Stimulated activated naive CD8-positive, alpha-beta T cell treated with anti-CD3 and anti-CD28 coated beads, Interleukin-15, Interleukin-2, amounts not matched to agents 100 U/mL and 50 U/mL, for 24 hours (primary cell): ENCODE measurements at regions not wholly inside any gene's neighbourhood (a gene's known extent, or its start where the extent isn't known, plus 50 kb on each side); places are given as distances from the start of the nearest gene placed in this dataset.
"Not testable (repeated sequence)": the region's sequence is repeated elsewhere in the genome, so short reads cannot be mapped to it uniquely, and the experiment has no call there.

ENCODE experiments used
- ATAC-seq: fragments of 150-1000 bp; cut with Tn5 transposase; one replicate; pipeline ENCODE4 v1.10.0; 2021
- DNase-seq: peaks from one replicate; pipeline ENCODE4 v3.0.0; 2021

DNA sequence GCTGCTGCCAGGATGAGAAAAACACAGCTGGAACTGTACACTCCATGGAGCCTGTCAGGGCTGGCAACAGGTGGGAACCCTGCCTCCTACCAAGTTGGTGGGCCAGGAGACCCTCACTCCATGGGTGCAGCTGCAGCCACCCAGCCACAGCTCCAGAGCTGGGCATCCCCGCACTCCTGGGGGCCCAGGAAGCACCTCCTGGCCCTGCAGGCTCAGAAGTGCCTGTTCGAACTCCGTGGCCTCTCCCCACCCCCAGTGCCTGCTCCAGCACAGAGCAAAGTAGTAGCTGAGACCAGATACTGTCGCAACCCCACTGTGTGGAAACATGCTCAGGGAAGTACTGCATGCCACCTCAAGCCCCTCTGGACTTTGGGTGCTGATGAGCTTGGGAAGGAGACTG, 564.0 kb upstream of the ACO1 start:
- ATAC-seq: peak; percentile 36
- no peak for DNase-seq

GRCh38 chr9:31821583-31821982, 562.9 kb upstream of the ACO1 start:
- no peak for ATAC-seq
- no peak for DNase-seq

- DNase-seq (no peak), ATAC-seq (no peak)
These were observed 561.1 kb upstream of the ACO1 start for GRCh38 chr9:31823365-31823764.

- DNase-seq (no peak), ATAC-seq (no peak)
These were observed 559.6 kb upstream of the ACO1 start for GRCh38 chr9:31824860-31825259.

GRCh38 chr9:31837211-31837610, 547.2 kb upstream of the ACO1 start:
- no peak for DNase-seq
- no peak for ATAC-seq

- ATAC-seq: no peak
These were observed 545.2 kb upstream of the ACO1 start for GRCh38 chr9:31839273-31839672.

DNA sequence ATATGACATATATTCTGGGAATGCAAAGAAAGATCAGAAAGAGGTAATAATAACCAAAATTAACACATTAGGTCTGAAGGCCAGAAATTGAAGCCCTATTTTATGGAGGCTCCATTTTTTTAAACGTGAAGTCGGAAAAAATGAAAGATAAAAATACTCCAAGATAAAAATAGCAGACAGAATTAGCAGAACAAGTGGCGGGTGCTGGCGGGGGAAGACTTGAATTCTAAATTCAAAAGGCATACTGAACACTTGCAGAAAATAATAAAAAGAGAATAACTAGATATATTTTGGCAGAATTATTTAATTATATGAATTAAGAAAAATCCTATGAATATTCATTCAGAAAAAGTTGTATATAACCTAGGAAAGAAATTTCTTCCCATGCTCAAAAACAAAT, 543.7 kb upstream of the ACO1 start:
- DNase-seq: no peak
- ATAC-seq: no peak

More at GRCh38 chr9:31839273-31839672, 545.2 kb upstream of the ACO1 start:
- DNase-seq: no peak

DNA sequence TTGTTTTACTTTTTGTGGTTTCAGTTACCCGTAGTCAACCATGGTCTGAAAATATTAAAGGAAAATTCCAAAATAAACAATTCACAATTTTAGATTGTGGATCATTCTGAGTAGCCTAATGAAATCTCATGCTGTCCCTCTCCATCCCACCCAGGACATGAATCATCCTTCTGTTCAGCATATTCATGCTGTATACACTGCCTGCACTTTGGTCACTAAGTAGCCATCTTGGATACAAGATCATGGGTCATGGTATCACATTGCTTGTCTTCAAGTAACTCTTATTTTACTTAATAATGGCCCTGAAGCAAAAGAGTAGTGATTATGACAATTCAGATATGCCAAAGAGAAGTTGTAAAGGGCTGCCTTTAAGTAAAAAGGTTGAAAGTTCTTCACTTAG, 536.5 kb upstream of the ACO1 start:
- ATAC-seq: no peak
- no peak for DNase-seq

GRCh38 chr9:31848505-31849285, 535.7 kb upstream of the ACO1 start:
- DNase-seq: no peak
- ATAC-seq: no peak

- ATAC-seq (no peak), DNase-seq (no peak)
These were observed 530.3 kb upstream of the ACO1 start for GRCh38 chr9:31854187-31854586.

- DNase-seq: no peak
- ATAC-seq: peak; percentile 23
These were observed 515.6 kb upstream of the ACO1 start for GRCh38 chr9:31868830-31869229.

GRCh38 chr9:31870276-31870675, 514.2 kb upstream of the ACO1 start:
- no peak for DNase-seq
- ATAC-seq: no peak

- no peak for ATAC-seq
- DNase-seq: no peak
These were observed 510.7 kb upstream of the ACO1 start for GRCh38 chr9:31873722-31874121.

DNA sequence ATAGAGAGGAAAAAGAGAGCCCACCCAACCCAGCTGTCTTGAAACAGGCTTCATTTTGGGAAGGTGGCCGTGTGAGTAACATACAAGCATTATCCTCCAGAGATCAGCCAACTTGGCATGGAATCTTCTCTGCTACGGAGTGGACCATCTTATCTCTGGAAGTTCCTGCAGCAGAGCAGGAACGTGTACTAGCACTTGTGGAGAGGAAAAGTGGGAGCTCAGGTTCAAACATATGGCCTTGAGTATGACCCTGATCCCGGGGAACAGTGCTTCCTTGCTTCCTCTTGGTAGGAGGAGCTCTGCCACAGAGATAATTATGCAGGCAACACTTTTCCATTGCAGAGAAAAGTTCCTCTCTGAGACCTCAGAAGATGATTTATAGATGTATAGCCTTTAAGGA, 490.4 kb upstream of the ACO1 start:
- ATAC-seq (no peak), DNase-seq (no peak)

GRCh38 chr9:31908158-31908890, 476.1 kb upstream of the ACO1 start:
- DNase-seq (no peak), ATAC-seq (no peak)

DNA sequence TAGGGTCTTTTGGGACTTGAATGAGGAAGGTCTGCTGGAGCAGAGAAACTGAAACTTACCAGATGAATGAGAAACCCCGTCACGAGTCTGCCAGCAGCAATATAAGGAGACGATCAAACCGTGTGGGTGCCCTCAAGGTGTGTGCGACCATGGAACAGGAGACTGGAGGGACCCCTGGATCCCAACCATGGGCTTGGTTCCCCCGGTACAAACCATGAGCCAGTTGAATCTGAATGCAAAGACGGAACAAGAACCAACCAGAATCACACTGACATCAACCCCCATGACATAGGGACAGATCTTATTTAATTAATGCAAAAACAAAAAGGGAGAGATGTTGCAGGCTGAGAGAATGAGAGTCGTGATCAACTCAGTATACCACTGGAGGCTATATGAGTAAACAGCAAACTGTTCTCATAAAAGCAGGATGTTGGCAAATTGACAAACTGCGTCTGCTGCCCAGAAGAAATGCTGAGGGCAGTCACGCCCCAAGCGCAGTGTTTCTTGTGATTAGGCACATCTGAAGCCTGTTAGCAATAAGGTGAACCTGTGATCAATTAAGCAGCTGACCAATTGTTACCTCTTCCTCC, 475.5 kb upstream of the ACO1 start:
- DNase-seq (no peak), ATAC-seq (no peak)

- no peak for DNase-seq
- no peak for ATAC-seq
These were observed 471.8 kb upstream of the ACO1 start for GRCh38 chr9:31912636-31913035.

- no peak for DNase-seq
- no peak for ATAC-seq
These were observed 467.7 kb upstream of the ACO1 start for GRCh38 chr9:31916591-31917241.

DNA sequence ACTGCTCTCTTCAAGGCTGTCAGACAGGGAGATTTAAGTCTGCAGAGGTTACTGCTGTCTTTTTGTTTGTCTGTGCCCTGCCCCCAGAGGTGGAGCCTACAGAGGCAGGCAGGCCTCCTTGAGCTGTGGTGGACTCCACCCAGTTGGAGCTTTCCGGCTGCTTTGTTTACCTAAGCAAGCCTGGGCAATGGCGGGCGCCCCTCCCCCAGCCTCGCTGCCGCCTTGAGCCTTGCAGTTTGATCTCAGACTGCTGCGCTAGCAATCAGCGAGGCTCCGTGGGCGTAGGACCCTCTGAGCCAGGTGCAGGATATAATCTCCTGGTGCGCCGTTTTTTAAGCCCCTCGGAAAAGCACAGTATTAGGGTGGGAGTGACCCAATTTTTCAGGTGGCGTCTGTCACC, 446.7 kb upstream of the ACO1 start:
- not testable (repeated sequence) for DNase-seq, ATAC-seq

- DNase-seq (no peak), ATAC-seq (no peak)
These were observed 433.7 kb upstream of the ACO1 start for GRCh38 chr9:31950756-31951155.

GRCh38 chr9:31958572-31958971, 425.9 kb upstream of the ACO1 start:
- ATAC-seq (no peak), DNase-seq (no peak)

DNA sequence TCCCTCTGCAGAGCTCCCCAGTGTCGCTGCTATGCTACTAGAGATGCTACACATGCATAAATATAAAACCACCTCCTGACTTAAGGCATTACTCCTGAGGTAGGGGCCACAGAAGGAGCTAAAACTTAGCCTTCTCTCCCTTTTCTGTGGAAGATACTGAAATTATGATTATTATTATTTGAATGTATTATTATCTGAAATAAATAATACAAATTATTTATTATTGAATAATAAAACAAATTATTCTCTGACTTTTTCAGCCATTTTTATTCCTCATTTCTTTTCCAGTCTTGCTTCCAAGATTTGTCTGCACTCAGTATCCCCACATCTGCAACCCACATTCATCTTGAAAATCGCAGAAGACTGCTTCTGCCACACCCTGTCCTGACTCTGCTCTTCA, 414.9 kb upstream of the ACO1 start:
- DNase-seq (no peak), ATAC-seq (no peak)

DNA sequence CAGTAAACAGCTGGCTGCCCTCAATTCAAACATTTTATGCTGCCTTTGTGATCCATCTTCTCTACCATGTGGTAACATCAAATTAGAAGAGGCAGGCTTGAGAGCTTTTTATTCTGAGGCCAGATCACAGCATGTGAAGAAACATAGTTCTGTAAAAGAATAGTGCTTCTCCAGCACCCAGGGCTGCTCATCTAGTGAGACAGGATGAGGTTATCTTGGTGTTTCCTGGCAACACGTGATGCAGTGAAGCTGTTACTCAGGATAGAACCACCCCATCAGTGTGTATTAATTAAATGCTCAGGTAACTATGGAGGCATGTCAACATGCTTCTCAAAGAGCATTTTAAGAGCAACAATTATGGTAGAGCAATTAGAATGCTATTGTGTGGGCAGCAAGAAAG, 400.5 kb upstream of the ACO1 start:
- DNase-seq (no peak), ATAC-seq (no peak)
